ENCODE measurements at regions not wholly inside any gene's neighbourhood (a gene's known extent, or its start where the extent isn't known, plus 50 kb on each side); places are given as distances from the start of the nearest gene placed in this dataset.

DNA sequence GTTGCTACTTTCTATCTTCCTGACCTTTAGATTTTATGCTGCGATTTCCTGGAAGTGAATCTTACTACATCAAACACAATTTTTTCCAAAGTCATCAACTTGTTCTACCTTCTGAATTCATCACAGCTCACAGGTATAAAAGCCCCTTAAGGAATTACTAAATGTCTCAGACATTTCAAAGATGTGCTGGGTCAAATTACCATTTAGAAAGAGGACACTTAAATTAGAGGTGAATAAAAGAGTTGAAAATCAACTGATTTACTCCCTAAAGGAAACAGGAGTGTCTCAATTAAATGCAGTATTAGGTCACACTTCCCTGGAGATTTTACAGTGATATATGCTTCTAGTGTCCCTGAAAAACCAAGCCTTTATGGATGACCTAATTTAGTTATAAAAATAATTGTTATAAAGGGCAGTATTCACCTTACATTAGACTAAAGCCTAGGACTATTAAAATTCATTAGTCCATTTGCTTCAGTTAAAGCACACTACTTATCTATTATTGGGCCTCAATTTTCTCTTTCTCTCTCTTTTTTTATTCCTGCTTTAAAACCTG, 128.8 kb downstream of the GMNC start (continued):
- TF ChIP-seq EZH2 (IDR thresholded peaks at IDR 0.05; ENCODE audit: low read depth, low read length, severe bottlenecking) = no peak

All from H1 (cell line).